ENCODE measurements at regions not wholly inside any gene's neighbourhood (a gene's known extent, or its start where the extent isn't known, plus 50 kb on each side); places are given as distances from the start of the nearest gene placed in this dataset.

- intact Hi-C loops (cut with micrococcal nuclease; ENCODE audit: unreplicated experiment): no loop called here
- CTCF ChIA-PET (ENCODE audit: low intra/inter-chr PET ratio, low total read pairs): no interaction called here
- no TSS peak for BruUV-seq (replicated peaks)
These were observed 105.0 kb upstream of the PRSS3 start for GRCh38 chr9:33690143-33690933.

GRCh38 chr9:33695299-33695698 is 100.1 kb upstream of the PRSS3 start:
- Histone ChIP-seq H3K36me3 (replicated peaks in 1 of 2; ENCODE audit: control insufficient read depth in 1 of 2, insufficient read depth in 2 of 2, low read length in 2 of 2) (no peaks in the 10 kb centered on the region), H3K27ac (ENCODE audit: extremely low read length, insufficient read depth, low read length) (no peak overlapping the region), H3K4me1 (ENCODE audit: insufficient read depth, low read length) (no peaks in the 10 kb centered on the region), H3K79me2 (ENCODE audit: insufficient read depth, low read length) (no peaks in the 10 kb centered on the region), H4K20me1 (ENCODE audit: insufficient read depth, low read length) (no peaks in the 10 kb centered on the region), H3K4me2 (ENCODE audit: low read depth, low read length) (no peak overlapping the region), H2AFZ (ENCODE audit: low read length) (no peak overlapping the region), H3K9me3 (ENCODE audit: low read length) (no peaks in the 10 kb centered on the region), H3K27me3 (ENCODE audit: control insufficient read depth in 1 of 2, insufficient read depth in 2 of 2, low read length in 2 of 2) (peaks cover 1 to 2% of the 10 kb centered on the region in 2 experiments; a peak in 1 of 5 replicates), H3K4me3 (replicated peaks in 1 of 3; ENCODE audit: insufficient read depth in 1 of 3, low read depth in 2 of 3, low read length in 3 of 3) (no peak overlapping the region), H3K9ac (ENCODE audit: insufficient read depth, low read depth, low read length) (no peak overlapping the region)
- intact Hi-C loops (cut with micrococcal nuclease; ENCODE audit: unreplicated experiment) (no loop called here), in situ Hi-C loops (cut with HindIII; ENCODE audit: extremely low pct_ligation_motif_present, low pct_unique_long_range_greater_than_20kb) (no loop called here)
- DNase-seq (ENCODE audit: low spot score) (no peak), FAIRE-seq (no peak), ATAC-seq (no peak)
- no TSS peak for BruUV-seq (replicated peaks)
- TF ChIP-seq MAFF (IDR thresholded peaks at IDR 0.05; ENCODE audit: low read depth, low read length) (no peak), ATF1 (CRISPR knock-in tag; IDR thresholded peaks at IDR 0.05) (no peak), GTF3A (CRISPR knock-in tag; conservative IDR thresholded peaks at IDR 0.05) (no peak), ZNF552 (CRISPR knock-in tag; IDR thresholded peaks at IDR 0.05; ENCODE audit: borderline replicate concordance) (no peak), IKZF5 (CRISPR knock-in tag; IDR thresholded peaks at IDR 0.05) (no peak), ZEB1 (IDR thresholded peaks at IDR 0.05; ENCODE audit: insufficient replicate concordance, low read depth) (no peak), ZNF296 (CRISPR knock-in tag; conservative IDR thresholded peaks at IDR 0.05) (no peak), ZNF317 (CRISPR knock-in tag; IDR thresholded peaks at IDR 0.05) (no peak), POLR2AphosphoS5 (IDR thresholded peaks at IDR 0.05; ENCODE audit: low read depth, low read length) (no peak), DNMT3B (CRISPR knock-in tag; conservative IDR thresholded peaks at IDR 0.05) (no peak), ZNF124 (CRISPR knock-in tag; IDR thresholded peaks at IDR 0.05) (no peak), FOSL1 (CRISPR knock-in tag; IDR thresholded peaks at IDR 0.05; ENCODE audit: borderline replicate concordance) (no peak), ELF3 (CRISPR knock-in tag; IDR thresholded peaks at IDR 0.05) (no peak), HOXA3 (CRISPR knock-in tag; IDR thresholded peaks at IDR 0.05) (no peak)
- POLR2A ChIA-PET: no interaction called here
- CTCF ChIA-PET (ENCODE audit: low intra/inter-chr PET ratio, low total read pairs): no interaction called here
- 0% methylated on average over 2 of the region's 2 CpGs for WGBS (ENCODE audit: low lambda C conversion rate)

More at GRCh38 chr9:33690143-33690933, 105.0 kb upstream of the PRSS3 start:
- Histone ChIP-seq H3K79me2 (ENCODE audit: insufficient read depth, low read length) (no peaks in the 10 kb centered on the region), H3K9ac (ENCODE audit: insufficient read depth, low read depth, low read length) (no peak overlapping the region), H3K9me3 (ENCODE audit: low read length) (no peaks in the 10 kb centered on the region), H3K4me1 (ENCODE audit: insufficient read depth, low read length) (no peaks in the 10 kb centered on the region), H3K4me3 (replicated peaks in 1 of 3; ENCODE audit: insufficient read depth in 1 of 3, low read depth in 2 of 3, low read length in 3 of 3) (no peak overlapping the region), H2AFZ (ENCODE audit: low read length) (no peak overlapping the region), H3K4me2 (ENCODE audit: low read depth, low read length) (no peak overlapping the region), H3K36me3 (replicated peaks in 1 of 2; ENCODE audit: control insufficient read depth in 1 of 2, insufficient read depth in 2 of 2, low read length in 2 of 2) (no peaks in the 10 kb centered on the region), H4K20me1 (ENCODE audit: insufficient read depth, low read length) (no peaks in the 10 kb centered on the region), H3K27me3 (ENCODE audit: control insufficient read depth in 1 of 2, insufficient read depth in 2 of 2, low read length in 2 of 2) (0 out of 5 replicates have a peak, but pooled peaks cover 1 to 2% of the 10 kb centered on the region in 2 experiments), H3K27ac (ENCODE audit: extremely low read length, insufficient read depth, low read length) (no peak overlapping the region)
- FAIRE-seq: no peak
- in situ Hi-C loops (cut with HindIII; ENCODE audit: extremely low pct_ligation_motif_present, low pct_unique_long_range_greater_than_20kb): no loop called here
- no peak for ATAC-seq
- WGBS (ENCODE audit: low lambda C conversion rate): 7% methylated on average over 2 of the region's 2 CpGs
- no peak for DNase-seq (ENCODE audit: low spot score)
- POLR2A ChIA-PET: no interaction called here
- TF ChIP-seq ZNF768 (CRISPR knock-in tag; IDR thresholded peaks at IDR 0.05) (no peak), CREBL2 (CRISPR knock-in tag; IDR thresholded peaks at IDR 0.05; ENCODE audit: borderline replicate concordance) (no peak), SP5 (CRISPR knock-in tag; IDR thresholded peaks at IDR 0.05; ENCODE audit: borderline replicate concordance, low read depth) (no peak)

Measured in HepG2 (cell line).